H9 (cell line): ENCODE measurements at regions not wholly inside any gene's neighbourhood (a gene's known extent, or its start where the extent isn't known, plus 50 kb on each side); places are given as distances from the start of the nearest gene placed in this dataset.

Experiments
- DNase-seq: peaks from one replicate; pipeline ENCODE4 v3.0.0-alpha.2; 2017
- H2AFZ ChIP-seq: one replicate; pipeline ENCODE4 v1.6.1; 2013; ENCODE audit warnings: mild to moderate bottlenecking, low read length, control low read depth, moderate library complexity
- H2AK5ac ChIP-seq: 2 replicates; pipeline ENCODE4 v1.6.1; 2013; ENCODE audit warnings: low read length, control low read depth, mixed read lengths; ENCODE audit not compliant: insufficient read length
- H2BK120ac ChIP-seq: one replicate; pipeline ENCODE4 v1.6.1; 2013; ENCODE audit warnings: low read depth, mild to moderate bottlenecking, low read length, control low read depth, inconsistent platforms; ENCODE audit not compliant: poor library complexity, severe bottlenecking
- H2BK12ac ChIP-seq: 2 replicates; pipeline ENCODE4 v1.6.1; 2013; ENCODE audit warnings: low read length, control low read depth, mixed read lengths, low read depth; ENCODE audit not compliant: insufficient read length
- H2BK15ac ChIP-seq: 2 replicates; pipeline ENCODE4 v1.6.1; 2013; ENCODE audit warnings: low read depth, low read length, control low read depth
- H2BK20ac ChIP-seq: one replicate; pipeline ENCODE4 v1.6.1; 2013; ENCODE audit warnings: low read depth, mild to moderate bottlenecking, low read length, control low read depth, inconsistent platforms; ENCODE audit not compliant: poor library complexity, severe bottlenecking
- H2BK5ac ChIP-seq: 2 replicates; pipeline ENCODE4 v1.6.1; 2013; ENCODE audit warnings: low read length, control low read depth, mixed read lengths; ENCODE audit not compliant: insufficient read length
- H3K14ac ChIP-seq: 2 replicates; pipeline ENCODE4 v1.6.1; 2013; ENCODE audit warnings: low read length, control low read depth; ENCODE audit not compliant: insufficient read depth
- H3K18ac ChIP-seq: 2 replicates; pipeline ENCODE4 v1.6.1; 2013; ENCODE audit warnings: low read depth, mild to moderate bottlenecking, mixed read lengths, low read length, control low read depth; ENCODE audit not compliant: insufficient read length
- H3K23ac ChIP-seq: 2 replicates; pipeline ENCODE4 v1.6.1; 2013; ENCODE audit warnings: low read length, control low read depth, mixed read lengths, low read depth; ENCODE audit not compliant: insufficient read length
- H3K23me2 ChIP-seq: 2 replicates; pipeline ENCODE4 v1.6.1; 2013; ENCODE audit warnings: low read depth, mild to moderate bottlenecking, mixed read lengths, low read length, control low read depth; ENCODE audit not compliant: insufficient read length, poor library complexity, severe bottlenecking
- H3K27ac ChIP-seq: 2 replicates; pipeline ENCODE4 v1.5.1; 2013; ENCODE audit warnings: low read length, control low read depth, mixed read lengths, low read depth; ENCODE audit not compliant: insufficient read length
- H3K27me3 ChIP-seq: 2 replicates; pipeline ENCODE4 v1.6.1; 2013; ENCODE audit warnings: low read length, control low read depth, inconsistent platforms; ENCODE audit not compliant: insufficient read depth
- H3K4ac ChIP-seq: 2 replicates; pipeline ENCODE4 v1.6.1; 2013; ENCODE audit warnings: low read depth, mild to moderate bottlenecking, control low read depth, inconsistent platforms, low read length, moderate library complexity
- H3K4me1 ChIP-seq: 2 replicates; pipeline ENCODE4 v1.6.1; 2013; ENCODE audit warnings: low read length, control low read depth, inconsistent platforms; ENCODE audit not compliant: insufficient read depth
- H3K4me2 ChIP-seq: 2 replicates; pipeline ENCODE4 v1.6.1; 2013; ENCODE audit warnings: low read length, control low read depth, mixed read lengths; ENCODE audit not compliant: insufficient read length, insufficient read depth
- H3K56ac ChIP-seq: 2 replicates; pipeline ENCODE4 v1.6.1; 2013; ENCODE audit warnings: low read depth, mild to moderate bottlenecking, mixed read lengths, low read length, control low read depth; ENCODE audit not compliant: insufficient read length
- H3K79me1 ChIP-seq: 2 replicates; pipeline ENCODE4 v1.6.1; 2013; ENCODE audit warnings: low read depth, mild to moderate bottlenecking, moderate library complexity, low read length, control low read depth, inconsistent platforms; ENCODE audit not compliant: insufficient read depth, poor library complexity, severe bottlenecking
- H3K79me2 ChIP-seq: 2 replicates; pipeline ENCODE4 v1.6.1; 2013; ENCODE audit warnings: low read length, control low read depth, inconsistent platforms; ENCODE audit not compliant: insufficient read depth
- H3K9ac ChIP-seq: 2 replicates; pipeline ENCODE4 v1.6.1; 2013; ENCODE audit warnings: low read length, control low read depth, mixed read lengths; ENCODE audit not compliant: insufficient read length; ENCODE audit errors: extremely low read depth
- H3K9me3 ChIP-seq: one replicate; pipeline ENCODE4 v1.6.1; 2013; ENCODE audit warnings: low read depth, low read length, inconsistent platforms; ENCODE audit not compliant: control insufficient read depth
- H3T11ph ChIP-seq: one replicate; pipeline ENCODE4 v1.6.1; 2013; ENCODE audit warnings: mild to moderate bottlenecking, low read length, control low read depth, inconsistent platforms
- H4K20me1 ChIP-seq: one replicate; pipeline ENCODE4 v1.6.1; 2013; ENCODE audit not compliant: control insufficient read depth, insufficient read length, insufficient read depth
- H4K5ac ChIP-seq: 2 replicates; pipeline ENCODE4 v1.6.1; 2013; ENCODE audit warnings: low read depth, mild to moderate bottlenecking, mixed read lengths, low read length, control low read depth; ENCODE audit not compliant: insufficient read length
- H4K8ac ChIP-seq: replicated peaks from 2 replicates; pipeline ENCODE4 v1.6.1; 2013; ENCODE audit warnings: low read length, control low read depth, mixed read lengths, low read depth; ENCODE audit not compliant: insufficient read length
- H4K91ac ChIP-seq: 2 replicates; pipeline ENCODE4 v1.6.1; 2013; ENCODE audit warnings: low read depth, mild to moderate bottlenecking, moderate library complexity, mixed read lengths, low read length, control low read depth; ENCODE audit not compliant: insufficient read length
- H3K27ac Mint-ChIP-seq, 3 experiments: 2 replicates in 2 of 3; 3 replicates in 1 of 3; pipeline ENCODE4 v1.8.0; 2020 to 2021; ENCODE audit warnings: mixed read lengths in 3 of 3, mild to moderate bottlenecking in 1 of 3, moderate library complexity in 1 of 3
- H3K27me3 Mint-ChIP-seq: 2 replicates; pipeline ENCODE4 v1.8.0; 2021; ENCODE audit warnings: low read depth, mild to moderate bottlenecking, moderate library complexity, mixed read lengths
- H3K36me3 Mint-ChIP-seq, 3 experiments: 2 replicates in 2 of 3; 3 replicates in 1 of 3; pipeline ENCODE4 v1.8.0; 2020 to 2021; ENCODE audit warnings: low read depth in 3 of 3, mixed read lengths in 3 of 3; ENCODE audit not compliant: insufficient read depth in 1 of 3
- H3K4me1 Mint-ChIP-seq, 2 experiments: 2 replicates each; pipeline ENCODE4 v1.8.0; 2020; ENCODE audit warnings: mixed read lengths in 2 of 2
- H3K4me3 Mint-ChIP-seq, 2 experiments: 2 replicates in 1 of 2; 3 replicates in 1 of 2; pipeline ENCODE4 v1.8.0; 2020 to 2021; ENCODE audit warnings: mild to moderate bottlenecking in 2 of 2, mixed read lengths in 2 of 2, moderate library complexity in 1 of 2
- H3K9me3 Mint-ChIP-seq, 2 experiments: 2 replicates in 1 of 2; 3 replicates in 1 of 2; pipeline ENCODE4 v1.8.0; 2020; ENCODE audit warnings: mild to moderate bottlenecking in 2 of 2, mixed read lengths in 2 of 2, moderate library complexity in 1 of 2
- WGBS: extraction: QIAGEN DNeasy Blood & Tissue Kit; methylation state at CpG from one replicate; pipeline ENCODE4 v1.1.7; 2013; ENCODE audit warnings: missing lambda C conversion rate, low lambda C conversion rate, mixed read lengths; ENCODE audit not compliant: insufficient read length; ENCODE audit errors: extremely low coverage; 5-methylcytosine and 5-hydroxymethylcytosine counted together
- TF ChIP-seq, protein P1 (sequence below): fragments of 200-600 bp; sonication (generic); conservative IDR thresholded peaks from 3 replicates; pipeline ENCODE4 v1.8.0; 2021; ENCODE audit warnings: antibody characterized with exemption, mild to moderate bottlenecking

GRCh38 chr16:79395591-79395990 is 204.9 kb downstream of the MAF start:
- H3K4me3 Mint-ChIP-seq, result no peak overlapping the region
- TF ChIP-seq, protein P1, sequence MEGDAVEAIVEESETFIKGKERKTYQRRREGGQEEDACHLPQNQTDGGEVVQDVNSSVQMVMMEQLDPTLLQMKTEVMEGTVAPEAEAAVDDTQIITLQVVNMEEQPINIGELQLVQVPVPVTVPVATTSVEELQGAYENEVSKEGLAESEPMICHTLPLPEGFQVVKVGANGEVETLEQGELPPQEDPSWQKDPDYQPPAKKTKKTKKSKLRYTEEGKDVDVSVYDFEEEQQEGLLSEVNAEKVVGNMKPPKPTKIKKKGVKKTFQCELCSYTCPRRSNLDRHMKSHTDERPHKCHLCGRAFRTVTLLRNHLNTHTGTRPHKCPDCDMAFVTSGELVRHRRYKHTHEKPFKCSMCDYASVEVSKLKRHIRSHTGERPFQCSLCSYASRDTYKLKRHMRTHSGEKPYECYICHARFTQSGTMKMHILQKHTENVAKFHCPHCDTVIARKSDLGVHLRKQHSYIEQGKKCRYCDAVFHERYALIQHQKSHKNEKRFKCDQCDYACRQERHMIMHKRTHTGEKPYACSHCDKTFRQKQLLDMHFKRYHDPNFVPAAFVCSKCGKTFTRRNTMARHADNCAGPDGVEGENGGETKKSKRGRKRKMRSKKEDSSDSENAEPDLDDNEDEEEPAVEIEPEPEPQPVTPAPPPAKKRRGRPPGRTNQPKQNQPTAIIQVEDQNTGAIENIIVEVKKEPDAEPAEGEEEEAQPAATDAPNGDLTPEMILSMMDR, result no peak

More at GRCh38 chr16:79395591-79395990, 204.9 kb downstream of the MAF start:
- H3K9ac ChIP-seq, result no peak overlapping the region
- H3K18ac ChIP-seq, result no peak overlapping the region
- H3K56ac ChIP-seq, result no peak overlapping the region
- no peaks in the 10 kb centered on the region for H3K23me2 ChIP-seq
- no peak overlapping the region for H2AK5ac ChIP-seq
- Mint-ChIP-seq H3K4me1 (peaks cover 7 to 8% of the 10 kb centered on the region in 2 experiments), H3K27me3 (peaks cover 5% of the 10 kb centered on the region), H3K36me3 (peaks cover 0 to 4% (median 3%) of the 10 kb centered on the region in 3 experiments; a peak in 4 of 7 replicates), H3K9me3 (peaks cover 3 to 4% of the 10 kb centered on the region in 2 experiments; a peak in 3 of 5 replicates), H3K27ac (no peak overlapping the region)
- no peak overlapping the region for H2BK120ac ChIP-seq
- no peak overlapping the region for H2BK15ac ChIP-seq
- no peak overlapping the region for H3T11ph ChIP-seq
- H3K14ac ChIP-seq, result no peak overlapping the region
- H3K27me3 ChIP-seq, result no peaks in the 10 kb centered on the region
- no peak overlapping the region for H3K4me2 ChIP-seq
- no peak overlapping the region for H2BK12ac ChIP-seq
- no peak overlapping the region for H3K4ac ChIP-seq
- no peaks in the 10 kb centered on the region for H3K79me1 ChIP-seq
- no CpG with 5 or more reads among the region's 5 CpGs for WGBS
- no peak overlapping the region for H2AFZ ChIP-seq
- H4K5ac ChIP-seq, result no peak overlapping the region
- H3K79me2 ChIP-seq, result no peaks in the 10 kb centered on the region
- no peak overlapping the region for H4K8ac ChIP-seq
- DNase-seq, result no peak
- no peak overlapping the region for H3K23ac ChIP-seq
- H4K20me1 ChIP-seq, result no peaks in the 10 kb centered on the region
- H2BK5ac ChIP-seq, result no peak overlapping the region
- H3K9me3 ChIP-seq, result no peaks in the 10 kb centered on the region
- no peaks in the 10 kb centered on the region for H3K4me1 ChIP-seq
- no peak overlapping the region for H2BK20ac ChIP-seq
- H3K27ac ChIP-seq, result no peak overlapping the region
- no peak overlapping the region for H4K91ac ChIP-seq
